SK-N-SH treated with all-trans-retinoic acid at 6 μM for 48 hours (cell line): ENCODE measurements at regions not wholly inside any gene's neighbourhood (a gene's known extent, or its start where the extent isn't known, plus 50 kb on each side); places are given as distances from the start of the nearest gene placed in this dataset.

Experiments used
- ATAC-seq: fragments of 200-7000 bp; cut with Tn5 transposase; 3 replicates; pipeline ENCODE4 v1.9.1; 2020; ENCODE audit warnings: mild to moderate bottlenecking, moderate library complexity
- ARNTL ChIP-seq: fragments of 450-650 bp; formaldehyde crosslinking; IDR thresholded peaks from 2 replicates; pipeline ENCODE4 v1.5.0; 2020; ENCODE audit warnings: low read depth, mild to moderate bottlenecking, moderate library complexity, borderline replicate concordance
- BACH2 ChIP-seq: fragments of 250-450 bp; sonication (Bioruptor Pico); IDR thresholded peaks from 2 replicates; pipeline ENCODE4 v1.9.0; 2021; ENCODE audit warnings: mild to moderate bottlenecking, borderline replicate concordance
- CREB5 ChIP-seq: fragments of 250-450 bp; sonication (Bioruptor Pico); IDR thresholded peaks from 2 replicates; pipeline ENCODE4 v1.5.1; 2020; ENCODE audit warnings: low read depth, mild to moderate bottlenecking, moderate library complexity
- CSDC2 ChIP-seq: fragments of 250-450 bp; sonication (Bioruptor Pico); IDR thresholded peaks from 2 replicates; pipeline ENCODE4 v1.5.0; 2020; ENCODE audit warnings: mild to moderate bottlenecking, moderate library complexity
- CSRNP3 ChIP-seq: fragments of 250-450 bp; sonication (Bioruptor Pico); IDR thresholded peaks from 2 replicates; pipeline ENCODE4 v1.5.1; 2021; ENCODE audit warnings: mild to moderate bottlenecking, moderate library complexity
- ESRRG ChIP-seq: fragments of 250-450 bp; sonication (Bioruptor Pico); IDR thresholded peaks from 2 replicates; pipeline ENCODE4 v1.6.1; 2021; ENCODE audit warnings: mild to moderate bottlenecking
- GLIS3 ChIP-seq: fragments of 250-450 bp; sonication (Bioruptor Pico); IDR thresholded peaks from 2 replicates; pipeline ENCODE4 v1.5.0; 2020; ENCODE audit warnings: mild to moderate bottlenecking, moderate library complexity
- ISL1 ChIP-seq: fragments of 250-450 bp; sonication (Bioruptor Pico); IDR thresholded peaks from 2 replicates; pipeline ENCODE4 v2.1.2; 2022; ENCODE audit warnings: mild to moderate bottlenecking, moderate library complexity
- OSR1 ChIP-seq: fragments of 250-450 bp; sonication (Bioruptor Pico); IDR thresholded peaks from 2 replicates; pipeline ENCODE4 v1.8.0; 2022; ENCODE audit warnings: moderate library complexity, mild to moderate bottlenecking, inconsistent platforms
- PATZ1 ChIP-seq: fragments of 250-450 bp; sonication (Bioruptor Pico); IDR thresholded peaks from 2 replicates; pipeline ENCODE4 v1.8.0; 2020; ENCODE audit warnings: mild to moderate bottlenecking, moderate library complexity, borderline replicate concordance
- POU6F1 ChIP-seq: fragments of 250-450 bp; sonication (Bioruptor Pico); IDR thresholded peaks from 2 replicates; pipeline ENCODE4 v1.8.0; 2021; ENCODE audit warnings: low read depth, mild to moderate bottlenecking, moderate library complexity, borderline replicate concordance
- PPARA ChIP-seq: fragments of 250-450 bp; sonication (Bioruptor Pico); IDR thresholded peaks from 2 replicates; pipeline ENCODE4 v1.5.0; 2020; ENCODE audit warnings: mild to moderate bottlenecking, borderline replicate concordance
- RARB ChIP-seq: fragments of 250-450 bp; sonication (Bioruptor Pico); IDR thresholded peaks from 2 replicates; pipeline ENCODE4 v1.8.0; 2021; ENCODE audit warnings: mild to moderate bottlenecking, moderate library complexity
- SNAI2 ChIP-seq: fragments of 250-450 bp; sonication (Bioruptor Pico); IDR thresholded peaks from 2 replicates; pipeline ENCODE4 v1.5.0; 2020; ENCODE audit warnings: mild to moderate bottlenecking, moderate library complexity
- TCF4 ChIP-seq: fragments of 250-450 bp; sonication (Bioruptor Pico); IDR thresholded peaks from 2 replicates; pipeline ENCODE4 v1.8.0; 2021; ENCODE audit warnings: mild to moderate bottlenecking, moderate library complexity, borderline replicate concordance
- TOX ChIP-seq: fragments of 250-450 bp; sonication (Bioruptor Pico); IDR thresholded peaks from 2 replicates; pipeline ENCODE4 v1.8.0; 2021; ENCODE audit warnings: mild to moderate bottlenecking, moderate library complexity, borderline replicate concordance
- TSHZ2 ChIP-seq: fragments of 250-450 bp; sonication (Bioruptor Pico); IDR thresholded peaks from 2 replicates; pipeline ENCODE4 v1.5.0; 2020; ENCODE audit warnings: mild to moderate bottlenecking, moderate library complexity
- ZC3H10 ChIP-seq: fragments of 250-450 bp; sonication (Bioruptor Pico); IDR thresholded peaks from 2 replicates; pipeline ENCODE4 v1.5.1; 2021; ENCODE audit warnings: mild to moderate bottlenecking, moderate library complexity
- ZFP3 ChIP-seq: fragments of 250-450 bp; sonication (Bioruptor Pico); IDR thresholded peaks from 2 replicates; pipeline ENCODE4 v1.5.0; 2020; ENCODE audit warnings: mild to moderate bottlenecking, moderate library complexity
- ZNF565 ChIP-seq: fragments of 450-650 bp; formaldehyde crosslinking; conservative IDR thresholded peaks from 2 replicates; pipeline ENCODE4 v1.5.0; 2020; ENCODE audit warnings: low read depth, mild to moderate bottlenecking, moderate library complexity
- ZNF70 ChIP-seq: fragments of 450-650 bp; formaldehyde crosslinking; IDR thresholded peaks from 2 replicates; pipeline ENCODE4 v1.5.0; 2020; ENCODE audit warnings: mild to moderate bottlenecking, moderate library complexity
- ZNF8 ChIP-seq: fragments of 450-650 bp; formaldehyde crosslinking; IDR thresholded peaks from 2 replicates; pipeline ENCODE4 v1.5.0; 2020; ENCODE audit warnings: mild to moderate bottlenecking, moderate library complexity

- TF ChIP-seq CSRNP3 (CRISPR knock-in tag) (no peak), GLIS3 (no peak)
- TF ChIP-seq, all 23 proteins: peak for 0
Measured at GRCh38 chr6:1463275-1463674, 73.9 kb downstream of the FOXF2 start (continued).

GRCh38 chr6:1463751-1464426 is 74.5 kb downstream of the FOXF2 start:
- ATAC-seq = no peak
- TF ChIP-seq PPARA (CRISPR knock-in tag) = no peak
- TF ChIP-seq GLIS3 = no peak
- no peak for TF ChIP-seq OSR1 (CRISPR knock-in tag)
- TF ChIP-seq TSHZ2 (CRISPR knock-in tag) = no peak
- no peak for TF ChIP-seq ZNF565 (CRISPR knock-in tag)
- TF ChIP-seq ZNF8 (CRISPR knock-in tag) = no peak
- TF ChIP-seq BACH2 (CRISPR knock-in tag) = no peak
- no peak for TF ChIP-seq CSRNP3 (CRISPR knock-in tag)
- no peak for TF ChIP-seq ZNF70 (CRISPR knock-in tag)
- no peak for TF ChIP-seq ISL1
- TF ChIP-seq CSDC2 (CRISPR knock-in tag) = no peak
- no peak for TF ChIP-seq ESRRG (CRISPR knock-in tag)
- no peak for TF ChIP-seq TCF4 (CRISPR knock-in tag)

GRCh38 chr6:1464781-1465370 is 75.5 kb downstream of the FOXF2 start:
- ATAC-seq = no peak
- TF ChIP-seq RARB = no peak
- no peak for TF ChIP-seq SNAI2 (CRISPR knock-in tag)
- TF ChIP-seq ZNF565 (CRISPR knock-in tag) = no peak
- no peak for TF ChIP-seq ARNTL (CRISPR knock-in tag)
- TF ChIP-seq TSHZ2 (CRISPR knock-in tag) = no peak
- no peak for TF ChIP-seq BACH2 (CRISPR knock-in tag)
- TF ChIP-seq ZFP3 (CRISPR knock-in tag) = no peak
- no peak for TF ChIP-seq TOX (CRISPR knock-in tag)
- TF ChIP-seq CREB5 (CRISPR knock-in tag) = no peak
- no peak for TF ChIP-seq GLIS3
- no peak for TF ChIP-seq ZC3H10 (CRISPR knock-in tag)
- no peak for TF ChIP-seq ESRRG (CRISPR knock-in tag)
- no peak for TF ChIP-seq OSR1 (CRISPR knock-in tag)
- no peak for TF ChIP-seq PPARA (CRISPR knock-in tag)
- no peak for TF ChIP-seq CSDC2 (CRISPR knock-in tag)
- TF ChIP-seq PATZ1 (CRISPR knock-in tag) = no peak
- TF ChIP-seq POU6F1 (CRISPR knock-in tag) = no peak
- no peak for TF ChIP-seq ZNF70 (CRISPR knock-in tag)
